ENCODE measurements at regions not wholly inside any gene's neighbourhood (a gene's known extent, or its start where the extent isn't known, plus 50 kb on each side); places are given as distances from the start of the nearest gene placed in this dataset.

GRCh38 chr2:239457586-239458445, 57.0 kb upstream of the HDAC4 start:
- no peak for DNase-seq (ENCODE audit: low read depth in 2 of 2)

DNA sequence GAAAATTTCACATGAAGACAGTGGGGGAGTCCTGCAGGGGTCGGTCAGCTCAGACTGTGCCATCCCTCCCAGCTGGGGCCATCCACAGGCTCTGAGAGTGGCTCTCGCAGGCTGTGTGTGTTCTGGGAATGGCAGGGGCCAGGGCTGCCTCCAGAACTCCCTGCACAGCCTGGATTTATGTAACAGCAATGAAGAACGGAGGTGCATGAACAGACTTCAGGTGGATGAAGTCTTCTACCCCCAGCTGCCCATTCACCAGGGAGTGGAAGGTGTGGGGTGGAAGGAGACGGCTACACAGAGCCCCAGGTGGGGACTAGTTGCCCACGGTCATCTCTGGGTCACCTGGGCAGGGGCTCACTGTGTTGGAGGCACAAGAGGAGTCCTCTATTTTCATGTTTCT, 56.1 kb upstream of the HDAC4 start:
- no peak for DNase-seq (ENCODE audit: low read depth in 2 of 2)

- no peak for DNase-seq (ENCODE audit: low read depth in 2 of 2)
These were observed 54.8 kb upstream of the HDAC4 start for GRCh38 chr2:239455436-239456203.

GRCh38 chr2:239454507-239454906, 53.7 kb upstream of the HDAC4 start:
- DNase-seq (ENCODE audit: low read depth in 2 of 2), result no peak

Measured in stimulated activated CD8-positive, alpha-beta memory T cell treated with anti-CD3 and anti-CD28 coated beads, Interleukin-15, amount 100 ng/mL, for 4 hours (primary cell).